ENCODE measurements at regions not wholly inside any gene's neighbourhood (a gene's known extent, or its start where the extent isn't known, plus 50 kb on each side); places are given as distances from the start of the nearest gene placed in this dataset.

DNA sequence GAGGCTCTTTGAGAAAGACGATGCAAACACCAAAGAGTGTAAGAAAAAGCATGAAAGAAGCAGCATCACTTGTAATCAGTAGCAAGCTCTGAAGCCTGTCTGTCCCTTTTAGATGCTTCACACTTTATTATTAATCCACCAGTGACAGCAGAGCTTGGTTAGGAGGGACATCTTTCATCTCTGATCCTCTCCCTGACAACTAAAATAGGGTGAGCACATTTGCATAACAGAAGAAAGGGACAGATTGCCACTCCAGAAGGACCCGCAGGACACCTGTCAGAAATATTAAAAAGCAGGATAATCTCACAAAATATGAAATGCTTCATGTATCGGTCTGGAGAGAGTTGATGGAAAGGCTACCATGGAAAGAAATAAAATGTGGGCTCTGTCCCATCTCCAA is 71.4 kb upstream of the MAP1B start:
- no peak overlapping the region for H2BK15ac ChIP-seq (ENCODE audit: low read depth, poor library complexity, severe bottlenecking)

GRCh38 chr5:72036951-72037350 is 70.3 kb upstream of the MAP1B start:
- Histone ChIP-seq H3K9me3 (ENCODE audit: control insufficient read depth, low read length) (no peaks in the 10 kb centered on the region), H2BK15ac (ENCODE audit: low read depth, poor library complexity, severe bottlenecking) (no peak overlapping the region), H2AK5ac (ENCODE audit: low read length, severe bottlenecking) (no peak overlapping the region), H3K23ac (ENCODE audit: low read length in 2 of 2) (no peak overlapping the region), H2BK5ac (ENCODE audit: low read depth, low read length, poor library complexity, severe bottlenecking) (no peak overlapping the region), H4K91ac (ENCODE audit: low read length) (no peak overlapping the region), H3K27ac (ENCODE audit: low read length, poor library complexity, severe bottlenecking) (no peak overlapping the region), H3K4me3 (ENCODE audit: insufficient read depth in 1 of 2, low read depth in 1 of 2, low read length in 2 of 2) (no peak overlapping the region), H3K36me3 (ENCODE audit: control insufficient read depth in 1 of 2, insufficient read depth in 2 of 2, low read depth in 1 of 2, low read length in 2 of 2) (no peaks in the 10 kb centered on the region), H2BK12ac (ENCODE audit: low read length in 2 of 2) (no peak overlapping the region), H2AFZ (ENCODE audit: low read depth, low read length) (no peak overlapping the region), H3K14ac (ENCODE audit: low read length in 2 of 2) (no peak overlapping the region), H3K27me3 (ENCODE audit: control insufficient read depth in 1 of 2, insufficient read depth in 1 of 2, low read length in 2 of 2) (peaks cover 5 to 23% of the 10 kb centered on the region in 2 experiments), H3K9ac (ENCODE audit: low read length) (no peak overlapping the region), H3K4me1 (ENCODE audit: control insufficient read depth, insufficient read depth, low read depth, low read length) (no peaks in the 10 kb centered on the region), H3K18ac (ENCODE audit: low read depth in 1 of 2, low read length in 2 of 2) (peak overlapping the region in 1 of 2 experiments; percentile 26), H2BK120ac (ENCODE audit: low read depth, low read length) (no peak overlapping the region), H4K8ac (ENCODE audit: low read length) (no peak overlapping the region), H3K4me2 (ENCODE audit: low read length, poor library complexity, severe bottlenecking) (no peak overlapping the region), H3K79me1 (replicated peaks; ENCODE audit: low read length, poor library complexity, severe bottlenecking) (no peaks in the 10 kb centered on the region), H3K4ac (ENCODE audit: low read depth in 1 of 2, low read length in 2 of 2) (no peak overlapping the region)
- DNase-seq = peak; percentile 17
- WGBS = 14% methylated on average over 2 of the region's 3 CpGs

More for the DNA sequence above, 71.4 kb upstream of the MAP1B start:
- H3K9ac ChIP-seq (ENCODE audit: low read length) = no peak overlapping the region
- H3K14ac ChIP-seq (ENCODE audit: low read length in 2 of 2) = no peak overlapping the region
- H3K4ac ChIP-seq (ENCODE audit: low read depth in 1 of 2, low read length in 2 of 2) = no peak overlapping the region
- no peak overlapping the region for H2AFZ ChIP-seq (ENCODE audit: low read depth, low read length)
- no peak overlapping the region for H4K8ac ChIP-seq (ENCODE audit: low read length)
- H3K23ac ChIP-seq (ENCODE audit: low read length in 2 of 2) = no peak overlapping the region
- no peak overlapping the region for H3K18ac ChIP-seq (ENCODE audit: low read depth in 1 of 2, low read length in 2 of 2)
- no peak overlapping the region for H2BK120ac ChIP-seq (ENCODE audit: low read depth, low read length)
- 89% methylated on average over 3 of the region's 3 CpGs for WGBS
- H3K79me1 ChIP-seq (replicated peaks; ENCODE audit: low read length, poor library complexity, severe bottlenecking) = no peaks in the 10 kb centered on the region
- DNase-seq = no peak
- no peak overlapping the region for H3K4me2 ChIP-seq (ENCODE audit: low read length, poor library complexity, severe bottlenecking)
- no peaks in the 10 kb centered on the region for H3K9me3 ChIP-seq (ENCODE audit: control insufficient read depth, low read length)
- H3K27me3 ChIP-seq (ENCODE audit: control insufficient read depth in 1 of 2, insufficient read depth in 1 of 2, low read length in 2 of 2) = peaks cover 0 to 23% of the 10 kb centered on the region in 2 experiments
- no peak overlapping the region for H4K91ac ChIP-seq (ENCODE audit: low read length)
- no peak overlapping the region for H3K4me3 ChIP-seq (ENCODE audit: insufficient read depth in 1 of 2, low read depth in 1 of 2, low read length in 2 of 2)
- no peak overlapping the region for H2BK12ac ChIP-seq (ENCODE audit: low read length in 2 of 2)
- no peaks in the 10 kb centered on the region for H3K36me3 ChIP-seq (ENCODE audit: control insufficient read depth in 1 of 2, insufficient read depth in 2 of 2, low read depth in 1 of 2, low read length in 2 of 2)
- H2AK5ac ChIP-seq (ENCODE audit: low read length, severe bottlenecking) = no peak overlapping the region
- H2BK5ac ChIP-seq (ENCODE audit: low read depth, low read length, poor library complexity, severe bottlenecking) = no peak overlapping the region
- no peak overlapping the region for H3K27ac ChIP-seq (ENCODE audit: low read length, poor library complexity, severe bottlenecking)
- no peaks in the 10 kb centered on the region for H3K4me1 ChIP-seq (ENCODE audit: control insufficient read depth, insufficient read depth, low read depth, low read length)

- Histone ChIP-seq H3K4me2 (ENCODE audit: low read length, poor library complexity, severe bottlenecking) (no peak overlapping the region), H3K9me3 (ENCODE audit: control insufficient read depth, low read length) (no peaks in the 10 kb centered on the region), H4K8ac (ENCODE audit: low read length) (no peak overlapping the region), H3K9ac (ENCODE audit: low read length) (no peak overlapping the region), H2BK5ac (ENCODE audit: low read depth, low read length, poor library complexity, severe bottlenecking) (no peak overlapping the region), H2BK15ac (ENCODE audit: low read depth, poor library complexity, severe bottlenecking) (no peak overlapping the region), H3K4ac (ENCODE audit: low read depth in 1 of 2, low read length in 2 of 2) (no peak overlapping the region), H3K27me3 (ENCODE audit: control insufficient read depth in 1 of 2, insufficient read depth in 1 of 2, low read length in 2 of 2) (peaks cover 9 to 18% of the 10 kb centered on the region in 2 experiments), H3K4me3 (ENCODE audit: insufficient read depth in 1 of 2, low read depth in 1 of 2, low read length in 2 of 2) (no peak overlapping the region), H3K36me3 (ENCODE audit: control insufficient read depth in 1 of 2, insufficient read depth in 2 of 2, low read depth in 1 of 2, low read length in 2 of 2) (no peaks in the 10 kb centered on the region), H3K27ac (ENCODE audit: low read length, poor library complexity, severe bottlenecking) (no peak overlapping the region), H2AFZ (ENCODE audit: low read depth, low read length) (no peak overlapping the region), H3K18ac (ENCODE audit: low read depth in 1 of 2, low read length in 2 of 2) (no peak overlapping the region), H4K91ac (ENCODE audit: low read length) (no peak overlapping the region), H2AK5ac (ENCODE audit: low read length, severe bottlenecking) (no peak overlapping the region), H3K4me1 (ENCODE audit: control insufficient read depth, insufficient read depth, low read depth, low read length) (no peaks in the 10 kb centered on the region), H3K23ac (ENCODE audit: low read length in 2 of 2) (no peak overlapping the region), H2BK120ac (ENCODE audit: low read depth, low read length) (no peak overlapping the region), H2BK12ac (ENCODE audit: low read length in 2 of 2) (no peak overlapping the region), H3K14ac (ENCODE audit: low read length in 2 of 2) (no peak overlapping the region), H3K79me1 (replicated peaks; ENCODE audit: low read length, poor library complexity, severe bottlenecking) (no peaks in the 10 kb centered on the region)
- no peak for DNase-seq
Measured at GRCh38 chr5:72040513-72040912, 66.8 kb upstream of the MAP1B start.

- Histone ChIP-seq H3K79me1 (replicated peaks; ENCODE audit: low read length, poor library complexity, severe bottlenecking) (no peaks in the 10 kb centered on the region), H3K4me3 (ENCODE audit: insufficient read depth in 1 of 2, low read depth in 1 of 2, low read length in 2 of 2) (no peak overlapping the region), H3K27ac (ENCODE audit: low read length, poor library complexity, severe bottlenecking) (no peak overlapping the region), H3K18ac (ENCODE audit: low read depth in 1 of 2, low read length in 2 of 2) (no peak overlapping the region), H3K14ac (ENCODE audit: low read length in 2 of 2) (no peak overlapping the region), H3K4me2 (ENCODE audit: low read length, poor library complexity, severe bottlenecking) (no peak overlapping the region), H3K23ac (ENCODE audit: low read length in 2 of 2) (no peak overlapping the region), H4K8ac (ENCODE audit: low read length) (no peak overlapping the region), H2BK15ac (ENCODE audit: low read depth, poor library complexity, severe bottlenecking) (no peak overlapping the region), H3K27me3 (ENCODE audit: control insufficient read depth in 1 of 2, insufficient read depth in 1 of 2, low read length in 2 of 2) (peaks cover 9% of the 10 kb centered on the region in 2 experiments), H2BK5ac (ENCODE audit: low read depth, low read length, poor library complexity, severe bottlenecking) (no peak overlapping the region), H3K9me3 (ENCODE audit: control insufficient read depth, low read length) (no peaks in the 10 kb centered on the region), H2BK12ac (ENCODE audit: low read length in 2 of 2) (no peak overlapping the region), H3K36me3 (ENCODE audit: control insufficient read depth in 1 of 2, insufficient read depth in 2 of 2, low read depth in 1 of 2, low read length in 2 of 2) (no peaks in the 10 kb centered on the region), H3K4me1 (ENCODE audit: control insufficient read depth, insufficient read depth, low read depth, low read length) (no peaks in the 10 kb centered on the region), H2AK5ac (ENCODE audit: low read length, severe bottlenecking) (no peak overlapping the region), H3K9ac (ENCODE audit: low read length) (no peak overlapping the region), H2AFZ (ENCODE audit: low read depth, low read length) (no peak overlapping the region), H2BK120ac (ENCODE audit: low read depth, low read length) (no peak overlapping the region), H4K91ac (ENCODE audit: low read length) (no peak overlapping the region), H3K4ac (ENCODE audit: low read depth in 1 of 2, low read length in 2 of 2) (no peak overlapping the region)
- peak; percentile 45 for DNase-seq
- 5% methylated on average over 2 of the region's 2 CpGs for WGBS
Measured at GRCh38 chr5:72041654-72042053, 65.6 kb upstream of the MAP1B start.

All from mesenchymal stem cell (in vitro differentiated cells and primary cell).